PFSK-1 (cell line): ENCODE measurements at regions not wholly inside any gene's neighbourhood (a gene's known extent, or its start where the extent isn't known, plus 50 kb on each side); places are given as distances from the start of the nearest gene placed in this dataset.

Experiments
- FOXP2 ChIP-seq: optimal IDR thresholded peaks from 2 replicates; pipeline ENCODE3; 2011; ENCODE audit warnings: borderline replicate concordance, control low read depth, inconsistent platforms; ENCODE audit not compliant: insufficient read depth; ENCODE audit errors: extremely low read length, extremely low read depth
- POLR2AphosphoS5 ChIP-seq: IDR thresholded peaks from 2 replicates; pipeline ENCODE4 v1.6.1; 2012; ENCODE audit warnings: low read depth, mild to moderate bottlenecking, control low read depth, low read length, moderate library complexity
- SIN3A ChIP-seq: IDR thresholded peaks from 2 replicates; pipeline ENCODE4 v1.6.1; 2012; ENCODE audit warnings: mild to moderate bottlenecking, low read length, moderate library complexity, borderline replicate concordance; ENCODE audit not compliant: insufficient read depth
- TAF1 ChIP-seq: IDR thresholded peaks from 2 replicates; pipeline ENCODE4 v1.6.1; 2012; ENCODE audit warnings: low read length, control low read depth, borderline replicate concordance; ENCODE audit not compliant: insufficient read depth
- TF ChIP-seq, protein P1 (sequence below), 2 experiments: IDR thresholded peaks; 2 replicates each; pipeline versions ENCODE4 v1.6.1 to v1.8.0; 2011 to 2012; ENCODE audit warnings: low read depth in 2 of 2, low read length in 2 of 2, control low read depth in 1 of 2, inconsistent platforms in 1 of 2, mild to moderate bottlenecking in 1 of 2, moderate library complexity in 1 of 2; ENCODE audit not compliant: insufficient read depth in 1 of 2

DNA sequence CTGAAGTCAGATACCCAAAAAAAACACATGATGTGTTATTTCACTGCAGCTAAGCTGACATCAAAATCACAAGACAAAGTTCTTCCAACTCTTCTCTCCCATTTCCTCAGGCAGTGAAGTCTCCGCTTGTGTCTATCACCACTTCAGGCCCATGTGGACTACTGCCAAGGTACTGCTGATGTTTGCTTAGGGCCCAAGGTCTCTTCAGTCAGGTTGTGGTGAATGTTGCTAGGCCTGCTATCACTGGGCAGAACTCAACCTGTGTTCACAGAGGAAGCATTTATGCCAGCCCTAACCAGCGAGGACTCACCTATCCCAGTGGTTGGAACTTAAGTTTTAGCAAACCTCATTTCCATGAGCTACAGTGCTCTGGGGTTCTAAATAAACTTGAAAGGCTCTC lies 156.5 kb upstream of the BRINP3 start:
- TF ChIP-seq, protein P1, sequence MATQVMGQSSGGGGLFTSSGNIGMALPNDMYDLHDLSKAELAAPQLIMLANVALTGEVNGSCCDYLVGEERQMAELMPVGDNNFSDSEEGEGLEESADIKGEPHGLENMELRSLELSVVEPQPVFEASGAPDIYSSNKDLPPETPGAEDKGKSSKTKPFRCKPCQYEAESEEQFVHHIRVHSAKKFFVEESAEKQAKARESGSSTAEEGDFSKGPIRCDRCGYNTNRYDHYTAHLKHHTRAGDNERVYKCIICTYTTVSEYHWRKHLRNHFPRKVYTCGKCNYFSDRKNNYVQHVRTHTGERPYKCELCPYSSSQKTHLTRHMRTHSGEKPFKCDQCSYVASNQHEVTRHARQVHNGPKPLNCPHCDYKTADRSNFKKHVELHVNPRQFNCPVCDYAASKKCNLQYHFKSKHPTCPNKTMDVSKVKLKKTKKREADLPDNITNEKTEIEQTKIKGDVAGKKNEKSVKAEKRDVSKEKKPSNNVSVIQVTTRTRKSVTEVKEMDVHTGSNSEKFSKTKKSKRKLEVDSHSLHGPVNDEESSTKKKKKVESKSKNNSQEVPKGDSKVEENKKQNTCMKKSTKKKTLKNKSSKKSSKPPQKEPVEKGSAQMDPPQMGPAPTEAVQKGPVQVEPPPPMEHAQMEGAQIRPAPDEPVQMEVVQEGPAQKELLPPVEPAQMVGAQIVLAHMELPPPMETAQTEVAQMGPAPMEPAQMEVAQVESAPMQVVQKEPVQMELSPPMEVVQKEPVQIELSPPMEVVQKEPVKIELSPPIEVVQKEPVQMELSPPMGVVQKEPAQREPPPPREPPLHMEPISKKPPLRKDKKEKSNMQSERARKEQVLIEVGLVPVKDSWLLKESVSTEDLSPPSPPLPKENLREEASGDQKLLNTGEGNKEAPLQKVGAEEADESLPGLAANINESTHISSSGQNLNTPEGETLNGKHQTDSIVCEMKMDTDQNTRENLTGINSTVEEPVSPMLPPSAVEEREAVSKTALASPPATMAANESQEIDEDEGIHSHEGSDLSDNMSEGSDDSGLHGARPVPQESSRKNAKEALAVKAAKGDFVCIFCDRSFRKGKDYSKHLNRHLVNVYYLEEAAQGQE (IDR thresholded peaks at IDR 0.05; ENCODE audit: insufficient read depth in 1 of 2, low read depth in 2 of 2, low read length in 2 of 2): no peak
- TF ChIP-seq FOXP2: no peak
- TF ChIP-seq TAF1: no peak
- no peak for TF ChIP-seq POLR2AphosphoS5
- no peak for TF ChIP-seq SIN3A

- TF ChIP-seq, protein P1 (IDR thresholded peaks at IDR 0.05; ENCODE audit: insufficient read depth in 1 of 2, low read depth in 2 of 2, low read length in 2 of 2): no peak
- no peak for TF ChIP-seq POLR2AphosphoS5
- TF ChIP-seq TAF1: no peak
- TF ChIP-seq FOXP2: no peak
- no peak for TF ChIP-seq SIN3A
Observed at GRCh38 chr1:190649553-190649952, 171.9 kb upstream of the BRINP3 start.

GRCh38 chr1:190658907-190659306 lies 181.2 kb upstream of the BRINP3 start:
- TF ChIP-seq SIN3A: no peak
- TF ChIP-seq POLR2AphosphoS5: no peak
- no peak for TF ChIP-seq TAF1
- TF ChIP-seq FOXP2: no peak
- TF ChIP-seq, protein P1 (IDR thresholded peaks at IDR 0.05; ENCODE audit: insufficient read depth in 1 of 2, low read depth in 2 of 2, low read length in 2 of 2): no peak

- TF ChIP-seq, protein P1 (IDR thresholded peaks at IDR 0.05; ENCODE audit: insufficient read depth in 1 of 2, low read depth in 2 of 2, low read length in 2 of 2): no peak
- TF ChIP-seq TAF1: no peak
- TF ChIP-seq SIN3A: no peak
- no peak for TF ChIP-seq POLR2AphosphoS5
- TF ChIP-seq FOXP2: no peak
Observed at GRCh38 chr1:190663962-190664361, 186.3 kb upstream of the BRINP3 start.

- no peak for TF ChIP-seq POLR2AphosphoS5
- TF ChIP-seq, protein P1 (IDR thresholded peaks at IDR 0.05; ENCODE audit: insufficient read depth in 1 of 2, low read depth in 2 of 2, low read length in 2 of 2): no peak
Observed at GRCh38 chr1:190665045-190665444, 187.4 kb upstream of the BRINP3 start.
